ENCODE measurements at regions not wholly inside any gene's neighbourhood (a gene's known extent, or its start where the extent isn't known, plus 50 kb on each side); places are given as distances from the start of the nearest gene placed in this dataset.

- DNase-seq (ENCODE audit: low read depth), result no peak
Observed at GRCh38 chr1:65097076-65097475, 50.9 kb upstream of the AK4 start.

Data from LHCN-M2 (cell line).